ENCODE measurements at regions not wholly inside any gene's neighbourhood (a gene's known extent, or its start where the extent isn't known, plus 50 kb on each side); places are given as distances from the start of the nearest gene placed in this dataset.

- TF ChIP-seq CTCF (IDR thresholded peaks at IDR 0.05; ENCODE audit: poor library complexity) (no peak), EZH2phosphoT487 (IDR thresholded peaks at IDR 0.05; ENCODE audit: low read depth, severe bottlenecking, unreplicated experiment) (no peak)
These were observed 800.4 kb downstream of the DIAPH3 start for GRCh38 chr13:59363313-59363712.

Measured in hepatocyte (in vitro differentiated cells).